Suprapubic skin (tissue), 4 donors: ENCODE measurements at regions not wholly inside any gene's neighbourhood (a gene's known extent, or its start where the extent isn't known, plus 50 kb on each side); places are given as distances from the start of the nearest gene placed in this dataset.

Experiments used
- DNase-seq, 2 donors: peaks; one replicate each; pipeline ENCODE4 v3.0.0-alpha.2; 2019; ENCODE audit warnings: low spot score in 2 of 2
- H3K27ac ChIP-seq: fragments of 200-600 bp; sonication (generic); one replicate; pipeline ENCODE4 v1.5.1; 2019
- H3K27me3 ChIP-seq: fragments of 200-600 bp; sonication (generic); one replicate; pipeline ENCODE4 v1.5.1; 2019
- H3K36me3 ChIP-seq: fragments of 200-600 bp; sonication (generic); one replicate; pipeline ENCODE4 v1.5.1; 2019
- H3K4me1 ChIP-seq: fragments of 200-600 bp; sonication (generic); one replicate; pipeline ENCODE4 v1.5.1; 2019
- H3K4me3 ChIP-seq: fragments of 200-600 bp; sonication (generic); one replicate; pipeline ENCODE4 v1.5.1; 2019; ENCODE audit warnings: mild to moderate bottlenecking
- H3K9me3 ChIP-seq: fragments of 200-600 bp; sonication (generic); one replicate; pipeline ENCODE4 v1.5.1; 2019
- CTCF ChIP-seq, 2 donors: fragments of 200-600 bp in 1 of 2; fragments of 450-650 bp in 1 of 2; sonication (generic) in 1 of 2; IDR thresholded peaks; one replicate each; pipeline ENCODE4 v1.5.1; 2016 to 2019; ENCODE audit warnings: antibody characterized with exemption in 2 of 2, mild to moderate bottlenecking in 1 of 2, moderate library complexity in 1 of 2
- EP300 ChIP-seq: sonication (generic); formaldehyde crosslinking; IDR thresholded peaks from one replicate; pipeline ENCODE4 v1.6.1; 2017; ENCODE audit warnings: antibody characterized with exemption
- POLR2A ChIP-seq, 2 donors: fragments of 450-650 bp; IDR thresholded peaks; one replicate each; pipeline ENCODE4 v1.6.1; 2017; ENCODE audit warnings: antibody characterized with exemption in 2 of 2, mild to moderate bottlenecking in 2 of 2, moderate library complexity in 2 of 2
- POLR2AphosphoS5 ChIP-seq, 3 donors: sonication (generic); formaldehyde crosslinking; IDR thresholded peaks; one replicate each; pipeline ENCODE4 v1.6.1; 2017; ENCODE audit warnings: antibody characterized with exemption in 3 of 3
- WGBS: methylation state at CpG from one replicate; pipeline ENCODE4 v1.1.5; 2018; 5-methylcytosine and 5-hydroxymethylcytosine counted together

GRCh38 chr2:57509189-57509588 lies 537.4 kb upstream of the VRK2 start:
- H3K27ac ChIP-seq, result no peak overlapping the region
- 86% methylated on average over 2 of the region's 2 CpGs for WGBS
- H3K27me3 ChIP-seq, result no peaks in the 10 kb centered on the region
- H3K9me3 ChIP-seq, result no peaks in the 10 kb centered on the region
- no peaks in the 10 kb centered on the region for H3K36me3 ChIP-seq
- DNase-seq, result no peak
- H3K4me1 ChIP-seq, result no peaks in the 10 kb centered on the region
- no peak for TF ChIP-seq POLR2A (IDR thresholded peaks at IDR 0.05)
- H3K4me3 ChIP-seq, result no peak overlapping the region

GRCh38 chr2:57510704-57511103 lies 535.9 kb upstream of the VRK2 start:
- 75% methylated on average over 4 of the region's 4 CpGs for WGBS
- Histone ChIP-seq H3K36me3 (no peaks in the 10 kb centered on the region), H3K9me3 (no peaks in the 10 kb centered on the region), H3K4me1 (no peaks in the 10 kb centered on the region), H3K4me3 (no peak overlapping the region), H3K27ac (no peak overlapping the region), H3K27me3 (no peaks in the 10 kb centered on the region)
- TF ChIP-seq CTCF (IDR thresholded peaks at IDR 0.05), result no peak
- TF ChIP-seq EP300, result no peak
- TF ChIP-seq POLR2AphosphoS5 (IDR thresholded peaks at IDR 0.05), result no peak
- TF ChIP-seq POLR2A (IDR thresholded peaks at IDR 0.05), result no peak
- DNase-seq, result no peak

- H3K36me3 ChIP-seq, result no peaks in the 10 kb centered on the region
- 52% methylated on average over 3 of the region's 3 CpGs for WGBS
- H3K4me3 ChIP-seq, result no peak overlapping the region
- no peaks in the 10 kb centered on the region for H3K27me3 ChIP-seq
- no peaks in the 10 kb centered on the region for H3K4me1 ChIP-seq
- DNase-seq, result no peak
- no peaks in the 10 kb centered on the region for H3K9me3 ChIP-seq
- H3K27ac ChIP-seq, result no peak overlapping the region
- TF ChIP-seq EP300 (no peak), CTCF (IDR thresholded peaks at IDR 0.05) (no peak), POLR2AphosphoS5 (IDR thresholded peaks at IDR 0.05) (no peak), POLR2A (IDR thresholded peaks at IDR 0.05) (no peak)
Observed at GRCh38 chr2:57515366-57515765, 531.2 kb upstream of the VRK2 start.

GRCh38 chr2:57516698-57517340 lies 529.8 kb upstream of the VRK2 start:
- H3K27ac ChIP-seq, result no peak overlapping the region
- no peaks in the 10 kb centered on the region for H3K27me3 ChIP-seq
- no peak for TF ChIP-seq EP300
- peak; percentile 7 to 31 for TF ChIP-seq CTCF (IDR thresholded peaks at IDR 0.05)
- WGBS, result 19% methylated on average over 7 of the region's 7 CpGs
- no peaks in the 10 kb centered on the region for H3K4me1 ChIP-seq
- H3K36me3 ChIP-seq, result no peaks in the 10 kb centered on the region
- no peaks in the 10 kb centered on the region for H3K9me3 ChIP-seq
- DNase-seq, result no peak
- no peak overlapping the region for H3K4me3 ChIP-seq

GRCh38 chr2:57523304-57523703 lies 523.3 kb upstream of the VRK2 start:
- H3K4me3 ChIP-seq, result no peak overlapping the region
- TF ChIP-seq CTCF (IDR thresholded peaks at IDR 0.05), result no peak
- TF ChIP-seq POLR2AphosphoS5 (IDR thresholded peaks at IDR 0.05), result no peak
- no peak for TF ChIP-seq POLR2A (IDR thresholded peaks at IDR 0.05)
- no peak for TF ChIP-seq EP300
- H3K27ac ChIP-seq, result no peak overlapping the region
- no peaks in the 10 kb centered on the region for H3K4me1 ChIP-seq
- no peak for DNase-seq
- no peaks in the 10 kb centered on the region for H3K27me3 ChIP-seq
- 50% methylated on average over 1 of the region's 1 CpG for WGBS
- no peaks in the 10 kb centered on the region for H3K36me3 ChIP-seq
- peaks cover 5% of the 10 kb centered on the region for H3K9me3 ChIP-seq

- no peak for TF ChIP-seq CTCF (IDR thresholded peaks at IDR 0.05)
- no peak for TF ChIP-seq POLR2AphosphoS5 (IDR thresholded peaks at IDR 0.05)
- no peak for TF ChIP-seq POLR2A (IDR thresholded peaks at IDR 0.05)
- TF ChIP-seq EP300, result no peak
- H3K9me3 ChIP-seq, result peaks cover 5% of the 10 kb centered on the region
- no peak overlapping the region for H3K4me3 ChIP-seq
- H3K27ac ChIP-seq, result no peak overlapping the region
- WGBS, result 80% methylated on average over 1 of the region's 1 CpG
- no peaks in the 10 kb centered on the region for H3K27me3 ChIP-seq
- no peaks in the 10 kb centered on the region for H3K4me1 ChIP-seq
- H3K36me3 ChIP-seq, result no peaks in the 10 kb centered on the region
- no peak for DNase-seq
Observed at GRCh38 chr2:57527685-57528084, 518.9 kb upstream of the VRK2 start.
